Activated CD4-positive, alpha-beta T cell treated with anti-CD3 and anti-CD28 coated beads, Interleukin-2, Interleukin-6, amounts not matched to agents 100 ng/mL and 50 ng/mL, durations not matched to agents 16 hours and 8 hours (primary cell): ENCODE measurements at regions not wholly inside any gene's neighbourhood (a gene's known extent, or its start where the extent isn't known, plus 50 kb on each side); places are given as distances from the start of the nearest gene placed in this dataset.
"Not testable (repeated sequence)": the region's sequence is repeated elsewhere in the genome, so short reads cannot be mapped to it uniquely, and the experiment has no call there.

Source experiments
- DNase-seq: peaks from one replicate; pipeline ENCODE4 v3.0.0-alpha.2; 2020

GRCh38 chrX:67213686-67214085 is 330.1 kb upstream of the AR start:
- DNase-seq, result not testable (repeated sequence)

GRCh38 chrX:67207912-67208311 is 335.9 kb upstream of the AR start:
- DNase-seq, result no peak

GRCh38 chrX:67159437-67159836 is 384.4 kb upstream of the AR start:
- no peak for DNase-seq

- no peak for DNase-seq
These were observed 429.2 kb upstream of the AR start for GRCh38 chrX:67114635-67115034.

- DNase-seq, result no peak
These were observed 438.1 kb upstream of the AR start for GRCh38 chrX:67105758-67106116.

GRCh38 chrX:67104982-67105757 is 438.7 kb upstream of the AR start:
- no peak for DNase-seq

GRCh38 chrX:67100031-67100884 is 443.6 kb upstream of the AR start:
- DNase-seq, result no peak

- no peak for DNase-seq
These were observed 449.8 kb upstream of the AR start for GRCh38 chrX:67094061-67094460.

- DNase-seq, result no peak
These were observed 411.9 kb upstream of the EDA2R start for GRCh38 chrX:67050760-67051159.

GRCh38 chrX:67044866-67045265 is 406.0 kb upstream of the EDA2R start:
- no peak for DNase-seq

- no peak for DNase-seq
These were observed 405.3 kb upstream of the EDA2R start for GRCh38 chrX:67044029-67044653.

GRCh38 chrX:67004451-67004850 is 365.6 kb upstream of the EDA2R start:
- no peak for DNase-seq

GRCh38 chrX:66994729-66995128 is 355.9 kb upstream of the EDA2R start:
- DNase-seq, result no peak

- DNase-seq, result not testable (repeated sequence)
These were observed 353.2 kb upstream of the EDA2R start for GRCh38 chrX:66992077-66992476.

- DNase-seq, result no peak
These were observed 349.5 kb upstream of the EDA2R start for GRCh38 chrX:66988331-66988730.

- DNase-seq, result no peak
These were observed 322.8 kb upstream of the EDA2R start for GRCh38 chrX:66961665-66962064.

GRCh38 chrX:66931713-66932112 is 292.8 kb upstream of the EDA2R start:
- no peak for DNase-seq

GRCh38 chrX:66930516-66930915 is 291.6 kb upstream of the EDA2R start:
- DNase-seq, result not testable (repeated sequence)

- no peak for DNase-seq
These were observed 281.4 kb upstream of the EDA2R start for GRCh38 chrX:66920296-66920695.

- no peak for DNase-seq
These were observed 280.5 kb upstream of the EDA2R start for GRCh38 chrX:66919280-66919832.

- no peak for DNase-seq
These were observed 279.6 kb upstream of the EDA2R start for GRCh38 chrX:66918511-66918910.

- no peak for DNase-seq
These were observed 277.0 kb upstream of the EDA2R start for GRCh38 chrX:66915893-66916292.

- DNase-seq, result no peak
These were observed 275.2 kb upstream of the EDA2R start for GRCh38 chrX:66914080-66914479.

GRCh38 chrX:66912417-66912816 is 273.5 kb upstream of the EDA2R start:
- no peak for DNase-seq
